SU-DHL-6 (cell line): ENCODE measurements at regions not wholly inside any gene's neighbourhood (a gene's known extent, or its start where the extent isn't known, plus 50 kb on each side); places are given as distances from the start of the nearest gene placed in this dataset.

Source experiments
- H2AFZ ChIP-seq: fragments of 200-600 bp; sonication (generic); 2 replicates; pipeline ENCODE4 v1.6.1; 2014; ENCODE audit warnings: low read depth, mild to moderate bottlenecking, moderate library complexity, mixed read lengths, antibody characterized with exemption, low read length; ENCODE audit not compliant: severe bottlenecking
- H3F3A ChIP-seq: fragments of 200-600 bp; shearing (Covaris generic); 2 replicates; pipeline ENCODE4 v1.6.0; 2016; ENCODE audit warnings: antibody characterized with exemption, mild to moderate bottlenecking; ENCODE audit not compliant: insufficient read depth
- H3K27ac ChIP-seq: fragments of 200-600 bp; sonication (generic); 2 replicates; pipeline ENCODE4 v1.5.1; 2016; ENCODE audit warnings: low read depth, mild to moderate bottlenecking, low read length, moderate library complexity, mixed read lengths
- H3K27me3 ChIP-seq: fragments of 200-600 bp; sonication (generic), shearing (Covaris generic); 2 replicates; pipeline ENCODE4 v1.6.0; 2014; ENCODE audit warnings: mild to moderate bottlenecking, low read length
- H3K36me3 ChIP-seq: fragments of 200-600 bp; sonication (generic); 2 replicates; pipeline ENCODE4 v1.6.1; 2014; ENCODE audit warnings: mild to moderate bottlenecking, low read length, mixed read lengths
- H3K4me2 ChIP-seq: fragments of 300-600, 200-600 bp; shearing (Covaris generic), sonication (generic); 2 replicates; pipeline ENCODE4 v1.6.0; 2014; ENCODE audit warnings: low read length, low read depth, mild to moderate bottlenecking; ENCODE audit not compliant: poor library complexity, severe bottlenecking
- H3K4me3 ChIP-seq: fragments of 200-600 bp; sonication (generic); 2 replicates; pipeline ENCODE4 v1.5.1; 2014; ENCODE audit warnings: antibody characterized with exemption, low read length, mild to moderate bottlenecking, mixed read lengths; ENCODE audit not compliant: insufficient read depth, poor library complexity, severe bottlenecking
- H3K79me2 ChIP-seq: fragments of 200-600 bp; sonication (generic); 2 replicates; pipeline ENCODE4 v1.6.1; 2014; ENCODE audit warnings: mild to moderate bottlenecking, low read length, moderate library complexity; ENCODE audit not compliant: insufficient read depth
- H3K9ac ChIP-seq: fragments of 200-600 bp; sonication (generic); 2 replicates; pipeline ENCODE4 v1.7.0; 2014; ENCODE audit warnings: mild to moderate bottlenecking, low read length
- H3K9me2 ChIP-seq: fragments of 200-600 bp; sonication (generic); replicated peaks from 2 replicates; pipeline ENCODE4 v1.6.1; 2014; ENCODE audit warnings: low read length; ENCODE audit not compliant: insufficient read depth
- H3K9me3 ChIP-seq: fragments of 200-600 bp; sonication (generic); 2 replicates; pipeline ENCODE4 v1.6.1; 2014; ENCODE audit warnings: low read length, mixed read lengths; ENCODE audit not compliant: insufficient read depth
- H4K20me1 ChIP-seq: fragments of 200-600 bp; sonication (generic); 2 replicates; pipeline ENCODE4 v1.6.1; 2014; ENCODE audit warnings: low read depth, mild to moderate bottlenecking, antibody characterized with exemption, low read length, moderate library complexity, mixed read lengths
- EZH2phosphoT487 ChIP-seq: fragments of 200-600 bp; sonication (generic), shearing (Covaris generic); conservative IDR thresholded peaks from 2 replicates; pipeline ENCODE4 v1.6.1; 2018; ENCODE audit warnings: mild to moderate bottlenecking, antibody characterized with exemption, low read length, moderate library complexity, mixed read lengths
- TF ChIP-seq, protein P1 (sequence below): fragments of 200-600 bp; sonication (generic); IDR thresholded peaks from one replicate; pipeline ENCODE4 v1.5.1; 2017; ENCODE audit warnings: antibody characterized with exemption, mild to moderate bottlenecking, low read length, moderate library complexity; ENCODE audit not compliant: insufficient read depth, poor library complexity, severe bottlenecking

DNA sequence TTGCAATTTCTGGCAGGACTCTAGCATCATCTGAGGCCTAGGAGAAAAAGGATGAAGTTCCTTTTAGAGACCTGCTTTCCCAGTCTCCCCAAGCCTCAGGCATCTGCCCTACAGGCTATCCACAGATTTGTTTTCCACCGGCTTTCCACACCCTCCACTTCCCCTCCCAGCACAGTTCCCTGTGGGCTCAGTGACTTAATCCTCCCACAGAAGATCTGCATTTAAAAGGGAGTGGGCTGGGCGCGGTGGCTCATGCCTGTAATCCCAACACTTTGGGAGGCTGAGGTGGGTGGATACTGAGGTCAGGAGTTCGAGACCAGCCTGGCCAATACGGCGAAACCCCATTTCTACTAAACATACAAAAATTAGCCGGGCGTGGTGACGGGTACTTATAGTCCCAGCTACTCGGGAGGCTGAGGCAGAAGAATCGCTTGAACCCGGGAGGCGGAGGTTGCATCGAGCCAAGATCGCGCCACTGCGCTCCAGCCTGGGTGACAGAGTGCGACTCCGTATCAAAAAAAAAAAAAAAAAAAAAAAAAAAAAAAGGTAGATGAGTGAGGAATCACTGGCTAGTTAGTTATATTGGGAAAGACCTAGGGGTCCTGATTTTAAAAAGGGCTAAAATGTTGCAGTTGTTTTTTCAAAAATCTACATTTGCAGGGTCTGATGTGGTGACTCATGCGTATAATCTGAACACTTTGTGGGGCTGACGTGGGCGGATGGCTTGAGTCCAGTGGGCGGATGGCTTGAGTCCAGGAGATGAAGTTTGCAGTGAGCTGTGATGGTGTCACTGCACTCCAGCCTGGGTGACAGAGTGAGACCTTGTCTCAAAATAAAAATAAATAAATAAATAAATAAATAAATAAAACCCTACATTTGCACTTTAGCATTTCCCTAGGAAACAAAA is 119.5 kb downstream of the BAMBI start:
- no peaks in the 10 kb centered on the region for H3K36me3 ChIP-seq
- H4K20me1 ChIP-seq, result no peaks in the 10 kb centered on the region
- H3K27ac ChIP-seq, result no peak overlapping the region
- no peak overlapping the region for H3K9ac ChIP-seq
- H3K27me3 ChIP-seq, result no peaks in the 10 kb centered on the region
- TF ChIP-seq, protein P1, sequence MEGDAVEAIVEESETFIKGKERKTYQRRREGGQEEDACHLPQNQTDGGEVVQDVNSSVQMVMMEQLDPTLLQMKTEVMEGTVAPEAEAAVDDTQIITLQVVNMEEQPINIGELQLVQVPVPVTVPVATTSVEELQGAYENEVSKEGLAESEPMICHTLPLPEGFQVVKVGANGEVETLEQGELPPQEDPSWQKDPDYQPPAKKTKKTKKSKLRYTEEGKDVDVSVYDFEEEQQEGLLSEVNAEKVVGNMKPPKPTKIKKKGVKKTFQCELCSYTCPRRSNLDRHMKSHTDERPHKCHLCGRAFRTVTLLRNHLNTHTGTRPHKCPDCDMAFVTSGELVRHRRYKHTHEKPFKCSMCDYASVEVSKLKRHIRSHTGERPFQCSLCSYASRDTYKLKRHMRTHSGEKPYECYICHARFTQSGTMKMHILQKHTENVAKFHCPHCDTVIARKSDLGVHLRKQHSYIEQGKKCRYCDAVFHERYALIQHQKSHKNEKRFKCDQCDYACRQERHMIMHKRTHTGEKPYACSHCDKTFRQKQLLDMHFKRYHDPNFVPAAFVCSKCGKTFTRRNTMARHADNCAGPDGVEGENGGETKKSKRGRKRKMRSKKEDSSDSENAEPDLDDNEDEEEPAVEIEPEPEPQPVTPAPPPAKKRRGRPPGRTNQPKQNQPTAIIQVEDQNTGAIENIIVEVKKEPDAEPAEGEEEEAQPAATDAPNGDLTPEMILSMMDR, result no peak
- no peak for TF ChIP-seq EZH2phosphoT487
- H3K9me2 ChIP-seq, result no peaks in the 10 kb centered on the region
- H3K4me3 ChIP-seq, result no peak overlapping the region
- no peaks in the 10 kb centered on the region for H3F3A ChIP-seq
- H2AFZ ChIP-seq, result no peak overlapping the region
- no peaks in the 10 kb centered on the region for H3K9me3 ChIP-seq
- H3K4me2 ChIP-seq, result no peak overlapping the region
- H3K79me2 ChIP-seq, result no peaks in the 10 kb centered on the region

- H3K9me3 ChIP-seq, result no peaks in the 10 kb centered on the region
- H3K27ac ChIP-seq, result no peak overlapping the region
- no peak for TF ChIP-seq EZH2phosphoT487
- TF ChIP-seq, protein P1, result no peak
- no peaks in the 10 kb centered on the region for H3F3A ChIP-seq
- no peaks in the 10 kb centered on the region for H3K36me3 ChIP-seq
- H3K27me3 ChIP-seq, result no peaks in the 10 kb centered on the region
- H3K9me2 ChIP-seq, result no peaks in the 10 kb centered on the region
- H3K4me2 ChIP-seq, result no peak overlapping the region
- H4K20me1 ChIP-seq, result no peaks in the 10 kb centered on the region
- no peaks in the 10 kb centered on the region for H3K79me2 ChIP-seq
- H3K9ac ChIP-seq, result no peak overlapping the region
- H2AFZ ChIP-seq, result no peak overlapping the region
- no peak overlapping the region for H3K4me3 ChIP-seq
Observed at GRCh38 chr10:28797904-28798371, 120.6 kb downstream of the BAMBI start.

DNA sequence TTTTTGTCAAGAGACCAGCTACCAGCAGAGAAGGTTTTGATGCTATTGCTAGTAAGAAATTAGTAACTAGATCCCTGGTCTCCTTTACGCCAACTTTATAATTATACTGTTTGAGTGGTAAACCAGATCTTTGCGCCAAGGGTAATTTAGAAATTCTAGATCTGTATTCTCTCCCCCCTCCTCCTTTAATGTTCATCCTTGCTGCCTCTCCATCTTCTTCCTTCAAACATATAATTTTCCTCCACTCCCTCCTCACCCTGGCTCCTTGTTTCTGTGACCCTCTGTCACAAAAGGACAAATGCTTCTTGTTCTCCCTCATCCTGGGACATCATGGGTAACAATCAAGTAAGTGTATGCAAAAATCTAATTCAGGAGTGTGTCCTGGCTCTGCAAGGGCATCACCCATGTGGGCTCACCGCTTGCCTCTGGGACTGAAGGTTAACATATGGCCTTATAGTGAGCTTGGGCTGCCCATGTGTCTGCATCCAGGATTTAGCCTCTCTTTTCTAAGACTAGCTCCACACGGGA is 121.2 kb downstream of the BAMBI start:
- Histone ChIP-seq H3F3A (no peaks in the 10 kb centered on the region), H4K20me1 (no peaks in the 10 kb centered on the region), H3K4me3 (no peak overlapping the region), H3K4me2 (no peak overlapping the region), H3K27me3 (no peaks in the 10 kb centered on the region), H3K27ac (no peak overlapping the region), H3K9me2 (no peaks in the 10 kb centered on the region), H3K9me3 (no peaks in the 10 kb centered on the region), H2AFZ (no peak overlapping the region), H3K9ac (no peak overlapping the region), H3K79me2 (no peaks in the 10 kb centered on the region), H3K36me3 (no peaks in the 10 kb centered on the region)
- TF ChIP-seq EZH2phosphoT487, result no peak
- TF ChIP-seq, protein P1, result no peak
